K562 (cell line): ENCODE measurements at regions not wholly inside any gene's neighbourhood (a gene's known extent, or its start where the extent isn't known, plus 50 kb on each side); places are given as distances from the start of the nearest gene placed in this dataset.

Source experiments
- ATAC-seq: fragments of 200-7000 bp; cut with Tn5 transposase; 3 replicates; pipeline ENCODE4 v1.9.1; 2020; ENCODE audit warnings: moderate library complexity
- BruUV-seq: library from RNA; stranded (reverse); fragments of 400-500 nt; replicated peaks from 2 replicates; lab custom pipeline; 2021; lab: Mats Ljungman, UMichigan
- CTCF ChIA-PET: fragments of 300-600 bp; formaldehyde crosslinking; extraction: SDS; loops from one replicate; lab custom pipeline; 2021; ENCODE audit warnings: low intra/inter-chr PET ratio; lab: Yijun Ruan, JAX
- POLR2A ChIA-PET: fragments of 300-600, 350-650 bp; sonication (Branson Sonifier 250); formaldehyde crosslinking; extraction: SDS; loops from one replicate; lab custom pipeline; 2021; ENCODE audit warnings: antibody characterized with exemption, inconsistent platforms; lab: Yijun Ruan, JAX
- DNase-seq, 4 experiments: peaks; one replicate each; pipeline versions ENCODE4 v3.0.0 to v3.0.0-alpha.2; 2011 to 2018; ENCODE audit warnings: low spot score in 3 of 4, mixed read lengths in 3 of 4; ENCODE audit errors: extremely low read depth in 1 of 4
- FAIRE-seq: peaks from 2 replicates; lab custom pipeline; 2011; peaks lifted over from hg19 to GRCh38; lab: Jason Lieb, UNC
- H2AFZ ChIP-seq: 2 replicates; pipeline ENCODE4 v1.6.0; 2011; ENCODE audit warnings: low read depth, low read length, control low read depth, inconsistent platforms
- H3K27ac ChIP-seq: fragments of 200-600 bp; 3 replicates; pipeline ENCODE4 v1.8.0; 2011; ENCODE audit warnings: low read depth, mild to moderate bottlenecking, control low read depth, inconsistent platforms, low read length, moderate library complexity, mixed read lengths; ENCODE audit errors: extremely low read depth
- H3K27me3 ChIP-seq, 2 experiments: fragments of 300-600 bp in 1 of 2; 2 replicates in 1 of 2; 3 replicates in 1 of 2; pipeline versions ENCODE4 v1.6.0 to v1.8.0; 2011; ENCODE audit warnings: inconsistent platforms in 2 of 2, low read length in 2 of 2, mild to moderate bottlenecking in 1 of 2, mixed read lengths in 1 of 2, moderate library complexity in 1 of 2; ENCODE audit not compliant: control insufficient read depth in 2 of 2, insufficient read depth in 2 of 2
- H3K36me3 ChIP-seq: fragments of 300-600 bp; 3 replicates; pipeline ENCODE4 v1.8.0; 2011; ENCODE audit warnings: mild to moderate bottlenecking, low read length, inconsistent platforms; ENCODE audit not compliant: control insufficient read depth, insufficient read depth
- H3K4me1 ChIP-seq, 2 experiments: fragments of 200-600 bp in 1 of 2; replicated peaks in 1 of 2; 2 replicates in 1 of 2; 3 replicates in 1 of 2; pipeline versions ENCODE4 v1.5.1 to v1.8.0; 2011; ENCODE audit warnings: inconsistent platforms in 2 of 2, low read length in 2 of 2, mild to moderate bottlenecking in 1 of 2, mixed read lengths in 1 of 2, moderate library complexity in 1 of 2; ENCODE audit not compliant: control insufficient read depth in 2 of 2, insufficient read depth in 2 of 2
- H3K4me2 ChIP-seq: 2 replicates; pipeline ENCODE4 v1.6.1; 2011; ENCODE audit warnings: low read length, control low read depth, inconsistent platforms, mixed read lengths; ENCODE audit not compliant: insufficient read depth
- H3K4me3 ChIP-seq: fragments of 200-600 bp; sonication (generic), shearing (Covaris generic); 2 replicates; pipeline ENCODE4 v1.5.1; 2016; ENCODE audit warnings: control low read depth, inconsistent platforms
- H3K79me2 ChIP-seq: fragments of 200-600 bp; 3 replicates; pipeline ENCODE4 v1.8.0; 2011; ENCODE audit warnings: low read length, inconsistent platforms; ENCODE audit not compliant: control insufficient read depth, insufficient read depth
- H3K9ac ChIP-seq, 2 experiments: 2 replicates each; pipeline versions ENCODE4 v1.6.0 to v1.6.1; 2011; ENCODE audit warnings: low read depth in 2 of 2, low read length in 2 of 2, control low read depth in 1 of 2, inconsistent platforms in 1 of 2, mild to moderate bottlenecking in 1 of 2, mixed read lengths in 1 of 2; ENCODE audit not compliant: insufficient read depth in 1 of 2
- H3K9me1 ChIP-seq: one replicate; pipeline ENCODE4 v1.6.0; 2011; ENCODE audit warnings: inconsistent platforms, mild to moderate bottlenecking, low read length, moderate library complexity; ENCODE audit not compliant: control insufficient read depth, insufficient read depth
- H3K9me3 ChIP-seq: replicated peaks from 2 replicates; pipeline ENCODE4 v1.5.1; 2011; ENCODE audit warnings: low read depth, low read length, inconsistent platforms; ENCODE audit not compliant: control insufficient read depth, insufficient read depth
- H4K20me1 ChIP-seq: replicated peaks from 2 replicates; pipeline ENCODE4 v1.6.1; 2011; ENCODE audit warnings: low read length, inconsistent platforms, mixed read lengths; ENCODE audit not compliant: control insufficient read depth, insufficient read depth
- FOSL1 ChIP-seq: fragments of 200-800 bp; sonication (Bioruptor generic); conservative IDR thresholded peaks from 2 replicates; pipeline ENCODE4 v1.6.1; 2016; ENCODE audit warnings: missing genetic modification characterization, missing compliant biosample characterization
- JUND ChIP-seq, 2 experiments: IDR thresholded peaks; 2 replicates in 1 of 2; 3 replicates in 1 of 2; pipeline ENCODE4 v1.6.1; 2011; ENCODE audit warnings: borderline replicate concordance in 2 of 2, low read depth in 2 of 2, low read length in 2 of 2, improper control_type of control experiment in 1 of 2, missing biosample characterization in 1 of 2, missing genetic modification characterization in 1 of 2, missing genetic modification reagents in 1 of 2
- KLF16 ChIP-seq: IDR thresholded peaks from 2 replicates; pipeline ENCODE4 v1.6.1; 2016; ENCODE audit warnings: antibody characterized with exemption
- NFIC ChIP-seq: fragments of 450-650 bp; IDR thresholded peaks from 2 replicates; pipeline ENCODE4 v1.6.1; 2017; ENCODE audit warnings: mild to moderate bottlenecking, inconsistent platforms
- PTRF ChIP-seq: fragments of 450-650 bp; IDR thresholded peaks from 2 replicates; pipeline ENCODE4 v1.6.1; 2016; ENCODE audit warnings: mild to moderate bottlenecking, missing genetic modification characterization, missing compliant biosample characterization
- SRSF1 ChIP-seq: fragments of 200-400 bp; formaldehyde crosslinking; IDR thresholded peaks from 2 replicates; pipeline ENCODE4 v1.6.1; 2017; ENCODE audit warnings: mild to moderate bottlenecking, low read depth, low read length, moderate library complexity
- WGBS: fragments of 100-300 bp; shearing (Covaris generic); methylation state at CpG from one replicate; pipeline ENCODE4 v1.1.6; 2016; ENCODE audit warnings: low coverage, mixed read lengths; ENCODE audit not compliant: insufficient coverage; ENCODE audit errors: missing lambda C conversion rate; 5-methylcytosine and 5-hydroxymethylcytosine counted together
- in situ Hi-C: fragments of 300-500 bp; cut with MboI; formaldehyde crosslinking; loops from 4 replicates; pipeline ENCODE4 v1.15.0; 2018; ENCODE audit warnings: inconsistent platforms, mixed read lengths
- intact Hi-C: fragments of 100-400 bp; cut with micrococcal nuclease; formaldehyde crosslinking; loops from 2 replicates; pipeline ENCODE4 v1.14.2; 2022
- TF ChIP-seq, protein P1 (sequence below): sonication (generic); formaldehyde crosslinking; IDR thresholded peaks from 2 replicates; pipeline ENCODE4 v1.8.1; 2023; ENCODE audit warnings: mild to moderate bottlenecking, missing genetic modification reagents, moderate library complexity
- TF ChIP-seq, protein P2 (sequence below): fragments of 450-650 bp; IDR thresholded peaks from 2 replicates; pipeline ENCODE4 v1.7.1; 2018; ENCODE audit warnings: mild to moderate bottlenecking, low read depth; ENCODE audit not compliant: partially characterized antibody

DNA sequence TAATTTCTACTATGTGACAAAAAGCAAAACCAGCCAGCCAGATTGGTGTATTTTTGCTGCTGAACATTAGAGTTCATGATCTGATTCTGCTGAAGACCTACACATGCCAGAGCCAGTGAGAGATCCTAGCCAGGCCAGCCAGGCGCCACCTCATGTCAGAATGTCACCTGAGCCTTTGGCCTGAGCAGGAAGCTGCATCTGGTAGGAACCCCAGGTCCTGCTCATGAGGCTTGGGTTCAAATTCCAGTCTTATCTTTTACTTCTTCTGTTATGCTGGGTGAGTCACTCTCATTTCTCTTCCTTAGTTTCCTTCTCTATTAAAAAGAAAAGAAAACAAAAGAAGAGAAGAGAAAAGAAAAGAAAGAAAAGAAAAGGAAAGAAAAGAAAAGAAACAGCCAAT, 585.1 kb upstream of the CDH5 start (continued):
- TF ChIP-seq, protein P1, sequence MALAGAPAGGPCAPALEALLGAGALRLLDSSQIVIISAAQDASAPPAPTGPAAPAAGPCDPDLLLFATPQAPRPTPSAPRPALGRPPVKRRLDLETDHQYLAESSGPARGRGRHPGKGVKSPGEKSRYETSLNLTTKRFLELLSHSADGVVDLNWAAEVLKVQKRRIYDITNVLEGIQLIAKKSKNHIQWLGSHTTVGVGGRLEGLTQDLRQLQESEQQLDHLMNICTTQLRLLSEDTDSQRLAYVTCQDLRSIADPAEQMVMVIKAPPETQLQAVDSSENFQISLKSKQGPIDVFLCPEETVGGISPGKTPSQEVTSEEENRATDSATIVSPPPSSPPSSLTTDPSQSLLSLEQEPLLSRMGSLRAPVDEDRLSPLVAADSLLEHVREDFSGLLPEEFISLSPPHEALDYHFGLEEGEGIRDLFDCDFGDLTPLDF = no peak
- no peak for TF ChIP-seq KLF16
- peak; percentile 59 for TF ChIP-seq FOSL1 (tag)
- no peak for TF ChIP-seq PTRF (tag)
- TF ChIP-seq JUND (IDR thresholded peaks at IDR 0.05; ENCODE audit: borderline replicate concordance, low read depth, low read length) = peak; percentile 55; the same call in 1 of the 2 replicates
- TF ChIP-seq JUND (tag; IDR thresholded peaks at IDR 0.05; ENCODE audit: borderline replicate concordance, low read depth, low read length) = peak; percentile 11; the same call in 1 of the 3 replicates
- no peak for TF ChIP-seq SRSF1

DNA sequence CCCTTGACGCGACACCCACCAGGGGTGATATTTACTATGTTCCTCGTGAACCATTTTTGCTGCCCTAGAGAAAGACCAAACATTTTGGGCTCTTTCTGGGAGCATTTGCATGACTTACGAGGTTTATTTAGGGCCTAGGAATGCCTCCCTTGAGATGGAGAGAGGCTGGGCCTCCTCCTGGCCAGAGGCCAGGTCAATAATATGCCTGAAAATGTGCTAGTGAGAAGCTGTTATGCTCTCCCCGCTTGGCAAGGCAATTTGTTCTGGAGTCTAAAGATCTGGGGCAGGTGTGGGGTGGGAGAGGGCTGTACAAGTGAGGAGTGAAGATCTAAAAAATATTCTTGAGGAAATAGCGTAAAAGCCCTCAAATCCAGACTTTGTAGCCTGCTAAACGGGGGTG, 587.3 kb upstream of the CDH5 start:
- H4K20me1 ChIP-seq = no peaks in the 10 kb centered on the region
- no peaks in the 10 kb centered on the region for H3K27me3 ChIP-seq
- TF ChIP-seq, protein P2, sequence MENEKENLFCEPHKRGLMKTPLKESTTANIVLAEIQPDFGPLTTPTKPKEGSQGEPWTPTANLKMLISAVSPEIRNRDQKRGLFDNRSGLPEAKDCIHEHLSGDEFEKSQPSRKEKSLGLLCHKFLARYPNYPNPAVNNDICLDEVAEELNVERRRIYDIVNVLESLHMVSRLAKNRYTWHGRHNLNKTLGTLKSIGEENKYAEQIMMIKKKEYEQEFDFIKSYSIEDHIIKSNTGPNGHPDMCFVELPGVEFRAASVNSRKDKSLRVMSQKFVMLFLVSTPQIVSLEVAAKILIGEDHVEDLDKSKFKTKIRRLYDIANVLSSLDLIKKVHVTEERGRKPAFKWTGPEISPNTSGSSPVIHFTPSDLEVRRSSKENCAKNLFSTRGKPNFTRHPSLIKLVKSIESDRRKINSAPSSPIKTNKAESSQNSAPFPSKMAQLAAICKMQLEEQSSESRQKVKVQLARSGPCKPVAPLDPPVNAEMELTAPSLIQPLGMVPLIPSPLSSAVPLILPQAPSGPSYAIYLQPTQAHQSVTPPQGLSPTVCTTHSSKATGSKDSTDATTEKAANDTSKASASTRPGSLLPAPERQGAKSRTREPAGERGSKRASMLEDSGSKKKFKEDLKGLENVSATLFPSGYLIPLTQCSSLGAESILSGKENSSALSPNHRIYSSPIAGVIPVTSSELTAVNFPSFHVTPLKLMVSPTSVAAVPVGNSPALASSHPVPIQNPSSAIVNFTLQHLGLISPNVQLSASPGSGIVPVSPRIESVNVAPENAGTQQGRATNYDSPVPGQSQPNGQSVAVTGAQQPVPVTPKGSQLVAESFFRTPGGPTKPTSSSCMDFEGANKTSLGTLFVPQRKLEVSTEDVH = no peak
- TF ChIP-seq NFIC = peak; percentile 38
- FAIRE-seq (no peak), DNase-seq (no peak), ATAC-seq (no peak)
- no peak overlapping the region for H3K4me3 ChIP-seq
- no peaks in the 10 kb centered on the region for H3K9me1 ChIP-seq
- H2AFZ ChIP-seq = peak overlapping the region; percentile 66; the same call in 1 of the 2 replicates
- WGBS = 42% methylated on average over 7 of the region's 7 CpGs
- intact Hi-C loops (no loop called here), in situ Hi-C loops (no loop called here)
- peaks cover 0 to 4% of the 10 kb centered on the region in 2 experiments; a peak in 1 of 5 replicates for H3K4me1 ChIP-seq
- BruUV-seq = no TSS peak
- H3K36me3 ChIP-seq = no peaks in the 10 kb centered on the region
- H3K9me3 ChIP-seq = peaks cover 2% of the 10 kb centered on the region
- ChIA-PET CTCF (no interaction called here), POLR2A (no interaction called here)
- no peaks in the 10 kb centered on the region for H3K79me2 ChIP-seq
- H3K9ac ChIP-seq = no peak overlapping the region
- H3K27ac ChIP-seq = no peak overlapping the region
- no peak overlapping the region for H3K4me2 ChIP-seq
